ENCODE measurements at regions not wholly inside any gene's neighbourhood (a gene's known extent, or its start where the extent isn't known, plus 50 kb on each side); places are given as distances from the start of the nearest gene placed in this dataset.

DNA sequence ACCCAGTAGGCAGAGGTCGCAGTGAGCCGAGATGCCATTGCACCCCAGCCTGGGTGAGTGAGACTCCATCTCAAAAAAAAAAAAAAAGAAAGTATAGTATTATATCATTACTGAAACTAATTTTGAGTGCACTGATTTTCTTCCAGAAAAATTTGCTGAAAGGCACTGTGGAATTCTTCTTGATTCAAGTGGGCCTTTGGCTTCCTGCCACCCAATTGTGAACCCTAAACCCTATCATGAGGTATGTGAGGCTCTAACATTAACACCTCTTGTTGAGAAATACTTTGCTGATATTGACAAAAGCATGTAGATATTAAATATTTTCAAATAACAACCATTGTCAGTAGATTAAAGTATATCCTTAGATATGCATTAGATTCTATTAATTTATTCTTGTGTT is 211.2 kb downstream of the LRRK2 start:
- DNase-seq = no peak

DNA sequence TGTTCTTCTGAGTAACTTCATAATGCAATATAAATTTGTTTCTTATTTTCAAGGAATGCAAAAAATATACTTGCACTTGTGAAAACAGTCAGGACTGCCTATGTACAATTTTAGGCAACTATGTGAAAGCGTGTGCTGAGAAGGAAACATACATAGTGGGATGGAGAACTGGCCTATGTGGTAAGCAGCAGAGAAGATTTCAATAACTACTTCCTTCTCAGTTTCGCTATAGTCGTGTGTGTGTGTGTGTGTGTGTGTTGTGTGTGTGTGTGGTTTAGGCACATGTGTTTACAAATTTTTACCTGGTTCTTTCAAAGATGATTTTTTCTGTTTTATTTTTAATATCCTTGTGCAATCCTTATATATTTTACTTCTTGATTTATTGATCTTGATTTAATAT is 211.8 kb downstream of the LRRK2 start:
- intact Hi-C loops (cut with micrococcal nuclease) = no loop called here
- peaks cover 0 to 3% (median 2%) of the 10 kb centered on the region in 3 donors for H3K27me3 Mint-ChIP-seq (ENCODE audit: low read depth in 3 of 3)
- no peak for DNase-seq
- Histone ChIP-seq H3K36me3 (replicated peaks in 1 of 2; ENCODE audit: control insufficient read depth in 1 of 2, insufficient read depth in 2 of 2, low read length in 2 of 2) (no peaks in the 10 kb centered on the region), H2AFZ (ENCODE audit: insufficient read depth, low read depth, low read length, poor library complexity, severe bottlenecking) (no peak overlapping the region), H3K9ac (ENCODE audit: insufficient read depth, low read length, poor library complexity, severe bottlenecking) (no peak overlapping the region), H3K4me1 (ENCODE audit: control insufficient read depth in 1 of 2, insufficient read depth in 2 of 2, low read length in 2 of 2) (no peaks in the 10 kb centered on the region), H4K20me1 (ENCODE audit: insufficient read depth, low read length) (no peaks in the 10 kb centered on the region), H3K27ac (ENCODE audit: low read depth in 1 of 2, low read length in 2 of 2) (no peak overlapping the region), H3K27me3 (ENCODE audit: control insufficient read depth in 2 of 2, insufficient read depth in 2 of 2, low read length in 2 of 2) (no peaks in the 10 kb centered on the region), H3K79me2 (ENCODE audit: insufficient read depth, low read length) (no peaks in the 10 kb centered on the region), H3K4me2 (replicated peaks; ENCODE audit: extremely low read depth, low read length, poor library complexity, severe bottlenecking) (no peak overlapping the region), H3K4me3 (replicated peaks in 1 of 3; ENCODE audit: low read depth in 2 of 3, low read length in 3 of 3) (no peak overlapping the region), H3K9me3 (replicated peaks in 1 of 2; ENCODE audit: control insufficient read depth in 1 of 2, insufficient read depth in 1 of 2, low read length in 2 of 2) (no peaks in the 10 kb centered on the region)
- H3K4me3 Mint-ChIP-seq = no peak overlapping the region
- TF ChIP-seq, protein P1, sequence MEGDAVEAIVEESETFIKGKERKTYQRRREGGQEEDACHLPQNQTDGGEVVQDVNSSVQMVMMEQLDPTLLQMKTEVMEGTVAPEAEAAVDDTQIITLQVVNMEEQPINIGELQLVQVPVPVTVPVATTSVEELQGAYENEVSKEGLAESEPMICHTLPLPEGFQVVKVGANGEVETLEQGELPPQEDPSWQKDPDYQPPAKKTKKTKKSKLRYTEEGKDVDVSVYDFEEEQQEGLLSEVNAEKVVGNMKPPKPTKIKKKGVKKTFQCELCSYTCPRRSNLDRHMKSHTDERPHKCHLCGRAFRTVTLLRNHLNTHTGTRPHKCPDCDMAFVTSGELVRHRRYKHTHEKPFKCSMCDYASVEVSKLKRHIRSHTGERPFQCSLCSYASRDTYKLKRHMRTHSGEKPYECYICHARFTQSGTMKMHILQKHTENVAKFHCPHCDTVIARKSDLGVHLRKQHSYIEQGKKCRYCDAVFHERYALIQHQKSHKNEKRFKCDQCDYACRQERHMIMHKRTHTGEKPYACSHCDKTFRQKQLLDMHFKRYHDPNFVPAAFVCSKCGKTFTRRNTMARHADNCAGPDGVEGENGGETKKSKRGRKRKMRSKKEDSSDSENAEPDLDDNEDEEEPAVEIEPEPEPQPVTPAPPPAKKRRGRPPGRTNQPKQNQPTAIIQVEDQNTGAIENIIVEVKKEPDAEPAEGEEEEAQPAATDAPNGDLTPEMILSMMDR (IDR thresholded peaks at IDR 0.05) = no peak
- peaks cover 0 to 3% (median 0%) of the 10 kb centered on the region in 7 donors for H3K9me3 Mint-ChIP-seq
- WGBS (ENCODE audit: insufficient coverage) = no CpG with 5 or more reads among the region's 3 CpGs
- H3K36me3 Mint-ChIP-seq = no peaks in the 10 kb centered on the region
- H3K27ac Mint-ChIP-seq = no peak overlapping the region
- no peaks in the 10 kb centered on the region for H3K4me1 Mint-ChIP-seq

More for the DNA sequence above, 211.2 kb downstream of the LRRK2 start:
- no peaks in the 10 kb centered on the region for H3K9me3 ChIP-seq (replicated peaks in 1 of 2; ENCODE audit: control insufficient read depth in 1 of 2, insufficient read depth in 1 of 2, low read length in 2 of 2)
- H3K4me1 ChIP-seq (ENCODE audit: control insufficient read depth in 1 of 2, insufficient read depth in 2 of 2, low read length in 2 of 2) = no peaks in the 10 kb centered on the region
- H3K4me3 Mint-ChIP-seq = no peak overlapping the region
- no peak overlapping the region for H3K4me3 ChIP-seq (replicated peaks in 1 of 3; ENCODE audit: low read depth in 2 of 3, low read length in 3 of 3)
- TF ChIP-seq, protein P1 (IDR thresholded peaks at IDR 0.05) = no peak
- no peaks in the 10 kb centered on the region for H3K79me2 ChIP-seq (ENCODE audit: insufficient read depth, low read length)
- H3K4me1 Mint-ChIP-seq = no peaks in the 10 kb centered on the region
- peaks cover 0 to 3% (median 2%) of the 10 kb centered on the region in 3 donors for H3K27me3 Mint-ChIP-seq (ENCODE audit: low read depth in 3 of 3)
- no peaks in the 10 kb centered on the region for H3K36me3 ChIP-seq (replicated peaks in 1 of 2; ENCODE audit: control insufficient read depth in 1 of 2, insufficient read depth in 2 of 2, low read length in 2 of 2)
- no peak overlapping the region for H2AFZ ChIP-seq (ENCODE audit: insufficient read depth, low read depth, low read length, poor library complexity, severe bottlenecking)
- WGBS (ENCODE audit: insufficient coverage) = no CpG with 5 or more reads among the region's 2 CpGs
- H3K4me2 ChIP-seq (replicated peaks; ENCODE audit: extremely low read depth, low read length, poor library complexity, severe bottlenecking) = no peak overlapping the region
- H3K27me3 ChIP-seq (ENCODE audit: control insufficient read depth in 2 of 2, insufficient read depth in 2 of 2, low read length in 2 of 2) = no peaks in the 10 kb centered on the region
- H3K9ac ChIP-seq (ENCODE audit: insufficient read depth, low read length, poor library complexity, severe bottlenecking) = no peak overlapping the region
- no peak overlapping the region for H3K27ac ChIP-seq (ENCODE audit: low read depth in 1 of 2, low read length in 2 of 2)
- H4K20me1 ChIP-seq (ENCODE audit: insufficient read depth, low read length) = no peaks in the 10 kb centered on the region
- intact Hi-C loops (cut with micrococcal nuclease) = no loop called here
- H3K36me3 Mint-ChIP-seq = no peaks in the 10 kb centered on the region
- no peak overlapping the region for H3K27ac Mint-ChIP-seq
- peaks cover 0 to 1% (median 0%) of the 10 kb centered on the region in 7 donors for H3K9me3 Mint-ChIP-seq

All from CD14-positive monocyte (primary cell).